ENCODE measurements at regions not wholly inside any gene's neighbourhood (a gene's known extent, or its start where the extent isn't known, plus 50 kb on each side); places are given as distances from the start of the nearest gene placed in this dataset.
"Not testable (repeated sequence)": the region's sequence is repeated elsewhere in the genome, so short reads cannot be mapped to it uniquely, and the experiment has no call there.

- DNase-seq: no peak
Measured at GRCh38 chr3:95710684-95711083, 1103.7 kb upstream of the EPHA6 start.

DNA sequence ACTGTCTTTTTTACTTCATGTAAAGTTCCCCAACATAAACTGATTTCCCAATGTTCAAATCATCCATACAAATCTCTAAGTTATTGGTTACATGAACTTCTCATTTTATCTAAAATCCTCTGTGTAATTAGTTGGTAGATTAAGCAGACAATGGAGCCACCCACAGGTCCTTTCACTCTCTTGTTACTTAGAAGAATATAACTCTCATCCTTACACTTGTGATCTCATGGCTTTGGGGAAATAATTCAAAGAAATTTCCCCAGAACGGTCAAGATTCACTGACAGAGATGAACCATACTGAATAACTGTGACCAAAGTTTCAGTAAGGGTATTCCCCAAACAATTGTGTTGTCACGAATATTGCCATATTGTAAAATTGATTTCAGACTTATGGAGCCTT is 1102.6 kb upstream of the EPHA6 start:
- no peak for DNase-seq

DNA sequence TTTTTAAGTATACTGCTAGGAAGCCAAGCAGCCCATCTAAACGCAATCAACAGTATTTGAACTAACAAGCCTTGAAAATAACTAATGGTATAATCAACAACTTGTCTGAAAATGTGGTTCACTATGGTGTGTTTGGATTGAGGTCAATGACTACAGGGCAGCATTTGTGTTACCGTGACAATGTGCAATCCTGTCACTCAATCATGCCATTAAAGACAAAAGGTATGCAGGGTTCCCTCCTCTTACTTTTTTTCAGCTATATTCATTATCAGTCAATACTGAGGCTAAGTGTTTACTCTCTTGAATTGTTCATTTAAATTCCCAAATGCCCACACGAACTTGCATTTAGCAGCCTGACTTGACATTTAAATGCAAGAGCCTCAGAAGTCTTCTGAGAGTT is 1099.3 kb upstream of the EPHA6 start:
- no peak for DNase-seq

GRCh38 chr3:95717048-95717447 is 1097.3 kb upstream of the EPHA6 start:
- no peak for DNase-seq

- DNase-seq: no peak
Measured at GRCh38 chr3:95718168-95718567, 1096.2 kb upstream of the EPHA6 start.

- DNase-seq: no peak
Measured at GRCh38 chr3:95719481-95719880, 1094.9 kb upstream of the EPHA6 start.

DNA sequence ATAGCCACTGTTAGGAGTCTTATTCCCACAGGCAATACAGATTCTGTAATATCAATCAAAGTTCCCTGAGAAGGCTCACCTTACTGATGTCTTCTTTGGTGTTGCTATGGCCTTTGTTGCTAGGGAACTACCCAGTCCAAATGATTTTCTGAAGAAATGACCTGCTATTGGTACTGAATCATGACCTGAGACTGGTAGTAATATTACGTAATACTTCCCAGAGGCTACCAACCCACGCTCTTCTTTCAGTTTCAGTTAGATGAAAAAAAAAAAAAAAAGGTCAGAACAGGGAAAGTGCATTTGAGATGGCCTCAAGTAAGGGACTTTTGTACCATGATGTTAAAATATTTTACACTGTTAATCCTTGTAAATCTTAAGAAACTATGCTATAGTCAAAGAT is 1092.5 kb upstream of the EPHA6 start:
- DNase-seq: peak; percentile 4

GRCh38 chr3:95725770-95726169 is 1088.6 kb upstream of the EPHA6 start:
- DNase-seq: no peak

GRCh38 chr3:95731753-95732152 is 1082.6 kb upstream of the EPHA6 start:
- DNase-seq: no peak

GRCh38 chr3:95733336-95733735 is 1081.1 kb upstream of the EPHA6 start:
- DNase-seq: no peak

GRCh38 chr3:95738045-95738444 is 1076.3 kb upstream of the EPHA6 start:
- DNase-seq: no peak

DNA sequence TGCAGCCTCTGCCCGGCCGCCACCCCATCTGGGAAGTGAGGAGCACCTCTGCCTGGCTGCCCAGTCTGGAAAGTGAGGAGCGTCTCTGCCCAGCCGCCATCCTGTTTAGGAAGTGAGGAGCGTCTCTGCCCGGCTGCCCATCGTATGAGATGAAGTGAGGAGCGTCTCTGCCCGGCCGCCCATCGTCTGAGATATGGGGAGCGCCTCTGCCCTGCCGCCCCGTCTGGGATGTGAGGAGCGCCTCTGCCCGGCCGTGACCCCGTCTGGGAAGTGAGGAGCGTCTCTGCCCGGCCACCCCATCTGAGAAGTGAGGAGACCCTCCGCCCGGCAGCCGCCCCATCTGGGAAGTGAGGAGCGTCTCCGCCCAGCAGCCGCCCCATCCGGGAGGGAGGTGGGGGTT is 1069.5 kb upstream of the EPHA6 start:
- DNase-seq: not testable (repeated sequence)

DNA sequence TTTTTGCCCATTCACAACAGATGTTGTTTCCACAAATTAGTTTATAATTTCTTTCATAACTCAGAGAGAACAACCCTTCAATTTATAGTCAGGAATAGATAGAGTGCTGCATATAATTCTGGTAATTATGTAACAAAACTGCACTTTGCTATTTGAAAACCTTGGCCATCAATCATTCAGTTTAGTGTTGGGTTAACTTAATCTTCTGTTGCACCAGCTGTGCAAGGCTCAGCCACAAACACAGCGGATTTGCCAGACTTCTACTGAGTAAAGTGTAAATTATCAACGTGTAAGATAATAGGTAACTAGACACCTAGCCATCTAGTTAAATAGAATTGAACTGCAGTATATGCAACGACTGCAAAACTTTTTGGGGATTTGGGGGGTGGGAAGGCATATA is 1064.3 kb upstream of the EPHA6 start:
- DNase-seq: no peak

DNA sequence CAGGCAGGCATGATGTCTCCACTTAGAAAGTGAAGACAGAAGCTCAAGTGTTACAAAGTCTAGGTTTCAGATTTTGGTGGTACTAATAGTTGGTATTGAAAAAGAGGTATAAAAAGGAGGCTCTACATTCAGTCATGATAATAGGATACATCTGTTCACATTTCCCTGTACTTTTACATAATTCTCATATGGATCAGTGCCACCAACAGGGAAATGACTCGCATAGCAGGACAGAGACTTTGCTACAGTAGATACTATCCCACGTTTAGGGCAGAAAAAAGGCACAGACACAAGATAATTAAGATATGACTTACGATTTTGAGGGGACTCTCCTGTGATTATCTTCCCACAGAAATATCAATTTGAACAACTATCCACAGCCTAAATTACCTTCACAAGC is 1062.9 kb upstream of the EPHA6 start:
- DNase-seq: no peak

- DNase-seq: no peak
Measured at GRCh38 chr3:95752199-95752598, 1062.2 kb upstream of the EPHA6 start.

DNA sequence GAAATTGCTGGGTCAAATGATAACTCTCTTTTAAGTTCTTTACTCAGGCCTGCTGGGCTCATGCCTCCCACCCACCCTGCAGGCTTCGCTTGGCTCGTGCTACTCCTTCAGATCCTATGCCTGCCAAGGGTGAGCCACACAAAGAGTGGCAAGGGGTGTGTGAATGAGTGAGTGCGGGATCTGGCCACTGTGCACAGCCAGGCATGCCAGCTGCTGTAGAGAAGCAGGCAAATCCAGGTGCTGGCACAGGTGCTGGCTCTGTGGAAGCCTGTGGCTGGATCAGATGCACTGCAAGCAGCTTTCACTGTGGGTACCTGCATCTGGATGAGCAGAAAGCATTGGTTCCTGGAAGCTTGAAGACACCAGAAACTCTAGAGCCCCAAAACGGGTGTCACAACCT is 1055.7 kb upstream of the EPHA6 start:
- DNase-seq: no peak

GRCh38 chr3:95759614-95760301 is 1054.6 kb upstream of the EPHA6 start:
- no peak for DNase-seq

- no peak for DNase-seq
Measured at GRCh38 chr3:95775486-95776094, 1038.8 kb upstream of the EPHA6 start.

DNA sequence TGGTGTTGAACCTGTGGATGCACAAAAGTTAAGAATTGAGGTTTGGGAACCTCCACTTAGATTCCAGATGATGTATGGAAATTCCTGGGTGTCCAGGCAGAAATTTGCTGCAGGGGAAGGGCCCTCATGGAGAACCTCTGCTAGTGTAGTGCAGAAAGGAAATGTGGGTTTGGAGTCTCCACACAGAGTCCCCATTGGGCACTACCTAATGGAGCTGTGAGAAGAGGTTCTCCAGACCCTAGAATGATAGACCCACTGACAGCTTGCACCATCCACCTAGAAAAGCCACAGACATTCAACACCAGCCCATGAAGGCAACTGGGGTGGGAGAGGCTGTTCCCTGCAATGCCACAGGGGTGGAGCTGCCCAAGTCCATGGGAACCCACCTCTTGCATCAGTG is 1032.8 kb upstream of the EPHA6 start:
- DNase-seq: no peak

DNA sequence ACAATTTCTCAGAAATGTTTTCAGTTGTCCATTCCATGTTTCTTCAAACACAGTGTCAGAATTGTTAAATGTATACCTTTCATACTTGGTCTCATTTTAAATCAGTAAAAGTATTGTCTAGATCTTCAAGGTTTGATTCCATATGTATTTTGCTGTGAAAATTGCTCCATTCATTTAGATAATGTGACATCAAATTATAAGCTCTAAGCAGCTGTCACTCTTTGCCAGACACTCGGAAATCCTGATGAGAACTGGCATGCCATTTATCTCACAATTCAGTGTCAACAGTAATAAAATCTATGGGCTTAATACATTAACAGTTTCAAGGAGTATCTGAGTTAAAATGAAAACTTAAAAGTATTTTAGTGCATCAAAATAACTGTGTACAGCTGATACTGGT is 1025.3 kb upstream of the EPHA6 start:
- no peak for DNase-seq

- no peak for DNase-seq
Measured at GRCh38 chr3:95797081-95797480, 1017.3 kb upstream of the EPHA6 start.

GRCh38 chr3:95798628-95799027 is 1015.8 kb upstream of the EPHA6 start:
- no peak for DNase-seq

DNA sequence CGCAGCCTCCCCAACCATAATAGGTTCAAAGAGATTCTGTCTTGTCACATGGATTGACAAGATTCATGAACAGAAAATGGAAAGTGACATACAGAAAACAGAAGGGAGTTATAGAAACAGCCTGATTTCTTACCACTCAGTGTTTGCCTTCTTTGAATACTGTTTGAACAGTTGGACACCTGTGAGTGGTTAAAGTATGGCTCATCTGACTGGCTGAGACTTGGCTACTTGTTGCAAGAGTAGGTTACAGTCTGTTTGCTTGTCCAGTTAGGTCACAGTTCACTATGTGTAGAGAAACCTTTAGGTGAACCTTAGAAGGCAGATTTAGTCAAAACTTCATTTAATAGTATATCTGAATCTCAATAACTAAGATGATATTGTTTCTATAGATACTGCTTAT is 1003.9 kb upstream of the EPHA6 start:
- DNase-seq: no peak

DNA sequence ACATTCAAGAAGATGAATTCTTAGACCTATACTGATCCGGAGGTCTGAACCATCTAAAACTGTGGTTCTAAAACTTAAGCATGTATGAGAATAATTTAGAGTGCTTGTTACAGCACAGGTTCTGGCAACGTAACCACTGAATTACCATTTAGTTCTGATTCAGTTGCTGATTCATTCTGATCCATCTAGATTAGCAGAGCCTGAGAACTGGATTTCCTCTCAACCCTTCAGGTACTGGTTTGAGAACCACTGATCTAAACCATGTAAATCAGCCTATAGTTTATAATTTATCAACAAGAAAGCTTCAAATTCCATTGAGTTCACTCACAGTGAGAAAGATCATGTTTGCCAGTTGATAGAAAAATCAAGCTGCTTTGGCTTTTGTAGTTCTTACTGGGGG is 1001.1 kb upstream of the EPHA6 start:
- DNase-seq: no peak

DNA sequence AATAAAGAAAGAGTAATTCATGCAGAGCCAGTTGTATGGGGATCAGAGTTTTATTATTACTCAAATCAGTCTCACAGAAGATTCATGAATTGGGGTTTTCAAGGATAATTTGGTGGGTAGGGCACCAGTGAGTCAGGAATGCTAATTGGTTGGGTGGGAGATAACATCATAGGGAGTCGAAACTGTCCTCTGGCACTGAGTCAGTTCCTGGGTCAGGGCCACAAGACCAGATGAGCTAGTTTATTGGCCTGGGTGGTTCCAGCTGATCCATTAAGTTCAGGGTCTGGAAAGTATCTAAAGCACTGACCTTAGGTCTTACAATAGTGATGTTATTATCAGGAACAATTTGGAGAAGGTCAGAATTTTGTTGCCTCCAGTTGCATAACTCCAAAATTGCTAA is 998.6 kb upstream of the EPHA6 start:
- no peak for DNase-seq
